GM19452 (cell line): ENCODE measurements at regions not wholly inside any gene's neighbourhood (a gene's known extent, or its start where the extent isn't known, plus 50 kb on each side); places are given as distances from the start of the nearest gene placed in this dataset.

ENCODE experiments used
- ATAC-seq: cut with Tn5 transposase; IDR thresholded peaks from one replicate; pipeline ENCODE4 v1.9.1; 2021; ENCODE audit not compliant: unreplicated experiment

- ATAC-seq, result no peak
These were observed 229.7 kb upstream of the RPL38 start for GRCh38 chr17:73973586-73974409.

DNA sequence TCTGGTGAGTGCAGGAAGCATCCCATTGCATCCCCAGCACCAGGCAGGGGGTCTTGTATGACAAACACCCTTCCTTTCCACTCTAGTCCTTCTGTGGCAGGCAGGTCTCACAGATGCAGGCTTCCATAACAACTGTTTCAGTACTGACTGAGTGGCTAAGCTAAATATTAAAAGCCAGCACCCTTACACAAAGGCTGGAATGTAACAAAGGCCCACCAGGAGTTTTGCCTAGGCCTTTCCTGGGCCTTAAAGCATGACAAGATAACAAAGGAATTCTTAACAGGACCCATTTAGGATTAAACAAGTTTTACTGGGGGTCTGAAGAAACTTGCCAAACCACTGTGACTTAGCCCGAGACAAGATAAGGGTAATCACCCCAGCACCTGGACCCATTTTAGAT lies 228.9 kb upstream of the RPL38 start:
- ATAC-seq, result no peak

GRCh38 chr17:73976147-73976546 lies 227.3 kb upstream of the RPL38 start:
- ATAC-seq, result no peak

- ATAC-seq, result no peak
These were observed 226.6 kb upstream of the RPL38 start for GRCh38 chr17:73976676-73977521.

DNA sequence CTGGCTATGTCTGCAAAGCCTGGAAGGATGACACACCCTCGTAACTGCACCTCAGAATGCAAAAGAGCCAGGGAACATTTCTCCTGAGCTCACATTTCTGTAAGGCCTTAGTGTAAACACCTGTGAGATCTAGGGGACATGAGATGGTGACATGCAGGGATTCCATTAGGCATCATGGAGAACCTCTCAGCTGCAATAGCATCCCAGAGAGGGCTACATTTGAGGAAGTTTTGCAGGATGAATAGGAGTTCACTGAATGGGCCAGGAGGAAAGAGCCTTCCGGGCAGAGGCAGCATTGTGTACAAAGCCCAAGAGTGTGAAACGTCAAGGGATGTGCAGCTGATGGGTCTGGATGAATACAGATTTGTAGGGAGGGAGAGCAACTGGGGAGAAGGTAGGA lies 223.0 kb upstream of the RPL38 start:
- ATAC-seq, result no peak

DNA sequence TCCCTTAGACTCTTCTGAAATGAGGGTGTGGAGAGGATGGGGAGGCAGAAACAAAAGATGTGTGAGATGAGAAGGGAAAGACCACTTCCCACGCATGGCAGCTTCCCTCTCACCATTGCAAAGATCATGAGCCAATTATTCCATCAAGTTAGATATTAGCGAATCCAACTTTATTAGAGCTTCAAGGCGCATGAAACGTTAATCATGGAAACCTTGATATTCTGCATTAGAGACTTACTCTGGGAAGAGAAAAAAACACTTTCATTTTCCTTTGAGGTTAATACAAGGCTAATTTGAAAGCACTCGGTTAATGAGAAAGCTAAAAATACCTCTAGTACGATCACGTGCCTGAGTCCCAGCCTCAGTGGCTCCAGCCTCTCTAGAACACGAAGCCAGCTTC lies 220.6 kb upstream of the RPL38 start:
- no peak for ATAC-seq

DNA sequence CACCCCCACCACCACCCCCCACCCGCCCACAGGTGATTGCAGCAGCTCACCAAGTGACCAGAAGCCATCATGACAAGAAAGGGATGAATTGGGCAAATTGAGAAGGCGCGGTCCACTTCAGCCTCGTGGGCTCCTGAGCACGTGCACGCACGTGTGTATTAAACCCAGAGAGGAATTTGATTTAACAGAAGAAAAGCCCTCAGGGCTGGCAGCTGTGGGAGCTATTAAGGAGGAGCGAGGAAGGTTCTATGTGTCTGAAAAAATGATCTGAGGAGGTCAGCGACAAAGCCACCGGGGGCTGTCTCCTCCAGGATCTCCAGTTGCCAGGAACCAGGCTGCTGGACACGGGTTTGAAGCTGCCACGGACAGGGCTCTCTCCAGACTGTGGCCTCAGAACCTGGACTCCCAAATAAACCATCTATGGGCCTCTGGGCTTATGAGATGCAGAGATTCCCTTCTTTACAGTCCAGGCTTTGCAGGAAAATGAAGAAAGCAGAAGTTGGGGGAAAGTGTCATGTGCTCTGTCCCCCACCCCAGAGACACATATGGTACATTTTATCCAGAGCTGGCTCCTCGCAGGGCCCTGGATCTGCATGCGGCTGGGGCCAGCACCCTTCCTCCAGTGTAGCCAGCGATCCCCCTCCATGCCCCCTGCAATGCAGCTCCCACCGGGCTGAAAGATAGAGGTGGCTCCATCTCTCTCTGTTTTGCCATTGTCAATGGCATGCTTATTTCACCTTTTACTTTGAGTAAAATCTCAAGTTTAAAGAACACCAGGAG lies 219.7 kb upstream of the RPL38 start:
- no peak for ATAC-seq

DNA sequence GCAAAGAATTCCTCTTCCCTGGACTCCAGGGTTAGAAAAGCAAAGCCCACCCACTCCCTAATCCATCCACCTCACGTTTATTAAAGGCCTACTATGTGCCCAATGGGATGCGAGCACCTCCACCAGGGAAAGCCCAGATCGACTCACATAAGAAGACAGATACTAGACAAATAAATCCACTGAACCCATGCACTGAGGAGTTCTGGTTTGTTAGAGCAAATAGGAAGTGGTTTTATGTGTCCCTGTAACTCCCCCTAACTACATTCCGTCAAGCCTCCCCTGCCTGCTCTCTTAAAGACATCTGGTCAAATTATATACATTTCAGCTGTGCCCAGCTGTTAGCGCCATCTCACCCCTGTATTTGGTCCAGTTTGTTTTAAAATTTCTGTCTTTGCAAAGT lies 218.5 kb upstream of the RPL38 start:
- no peak for ATAC-seq

DNA sequence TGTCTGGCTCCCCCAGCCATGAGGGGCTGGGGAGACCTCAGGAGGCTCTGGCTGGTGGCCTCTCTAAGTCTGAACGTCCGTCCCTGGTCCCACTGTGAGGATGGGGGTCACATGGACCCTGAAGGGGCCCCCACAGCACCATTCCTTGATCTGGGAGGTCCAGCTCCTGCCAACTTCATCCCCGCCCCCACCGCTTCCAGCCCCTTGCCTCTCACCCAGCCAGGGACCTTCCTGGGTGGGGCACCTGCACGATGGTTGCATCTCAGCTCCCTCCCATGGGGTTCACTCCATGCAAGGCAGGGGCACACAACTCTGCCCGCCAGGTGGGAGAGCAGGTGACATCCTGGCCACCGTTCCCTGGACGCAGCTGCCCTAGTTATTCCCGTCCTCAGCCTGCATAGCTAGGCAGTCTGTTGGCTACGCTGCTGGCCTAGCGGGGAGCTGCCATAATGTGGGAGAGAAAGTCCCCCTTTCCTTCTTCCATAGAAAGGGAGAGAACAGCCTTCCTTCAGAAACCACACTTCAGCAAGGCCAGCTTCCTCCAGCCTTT lies 217.9 kb upstream of the RPL38 start:
- ATAC-seq, result no peak

DNA sequence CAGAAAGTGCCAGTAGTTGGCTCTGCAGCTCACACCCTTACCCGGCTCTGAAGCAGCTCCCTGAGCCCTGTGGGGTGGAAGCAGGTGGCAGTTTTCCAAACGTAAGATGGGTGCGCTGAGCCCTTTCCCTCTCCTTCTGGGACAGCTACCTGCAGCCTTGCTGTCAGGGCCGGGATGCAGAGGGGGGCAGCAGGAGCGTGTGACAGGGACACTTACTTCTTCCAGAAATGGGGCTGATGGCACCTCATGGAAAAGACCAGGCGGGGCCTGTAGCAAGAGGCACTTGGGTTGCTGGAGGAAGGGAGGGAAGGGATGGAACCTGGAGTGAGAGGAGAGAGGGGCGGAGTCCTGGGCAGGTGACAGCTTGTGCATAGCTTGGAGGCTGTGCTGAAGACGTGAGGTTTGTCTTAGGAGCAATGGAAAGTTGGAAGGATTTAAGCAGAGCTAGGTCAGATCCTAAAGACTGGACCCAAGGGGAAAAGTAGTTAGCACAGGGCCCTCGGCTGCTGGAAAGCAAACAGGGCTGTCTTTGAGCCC lies 216.8 kb upstream of the RPL38 start:
- ATAC-seq, result no peak

- ATAC-seq, result no peak
These were observed 216.1 kb upstream of the RPL38 start for GRCh38 chr17:73987395-73987794.

DNA sequence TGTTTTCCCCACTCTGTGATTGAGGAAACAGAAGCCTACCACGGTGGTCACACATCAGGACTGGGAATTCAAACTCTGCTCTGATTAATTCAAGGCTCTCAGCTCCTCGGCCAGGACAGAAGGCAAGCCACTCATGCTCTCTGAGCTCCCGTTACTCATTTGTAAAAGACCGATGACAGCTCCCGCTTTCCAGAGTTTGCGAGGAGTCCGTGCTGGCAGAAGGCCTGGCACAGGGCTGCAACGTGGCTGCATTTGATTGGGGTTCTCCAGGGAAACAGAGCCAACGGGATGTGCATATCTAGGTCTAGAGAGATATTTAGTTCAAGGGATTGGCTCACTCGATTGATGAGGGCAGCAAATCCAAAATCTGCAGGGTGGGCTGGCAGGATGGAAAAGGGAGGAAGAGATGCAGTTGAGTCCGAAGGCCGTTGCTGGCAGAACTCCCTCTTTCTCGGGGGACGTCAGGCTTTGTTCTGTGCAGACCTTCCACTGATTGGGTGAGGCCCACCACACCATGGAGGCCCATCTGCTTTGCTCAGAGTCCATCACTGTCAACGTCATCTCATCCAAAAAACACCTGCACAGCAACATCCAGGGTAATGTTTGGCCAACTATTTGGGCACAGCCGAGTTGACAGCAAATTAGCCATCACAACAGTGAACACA lies 215.5 kb upstream of the RPL38 start:
- no peak for ATAC-seq

GRCh38 chr17:73989671-73990070 lies 213.8 kb upstream of the RPL38 start:
- no peak for ATAC-seq

- ATAC-seq, result no peak
These were observed 213.2 kb upstream of the RPL38 start for GRCh38 chr17:73990290-73990689.

DNA sequence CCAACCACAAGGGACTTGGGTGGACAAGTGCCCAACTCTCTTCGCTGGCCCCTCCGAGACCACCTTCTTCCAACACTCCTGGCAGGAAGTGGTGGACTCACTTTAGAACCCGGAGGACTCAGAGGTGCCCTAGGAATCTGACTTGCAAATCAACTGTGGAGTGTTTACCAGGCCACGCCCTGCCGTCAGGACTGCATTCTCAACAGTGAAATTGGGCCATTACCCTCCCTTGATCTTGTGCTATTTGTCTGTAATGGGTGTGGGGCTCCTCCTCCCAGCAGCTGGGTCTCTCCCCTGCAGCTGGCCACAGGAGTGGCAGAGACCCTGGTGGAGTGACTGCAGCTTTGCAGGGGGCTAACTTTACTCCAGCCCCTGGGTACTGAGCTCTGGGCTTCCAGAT lies 212.2 kb upstream of the RPL38 start:
- no peak for ATAC-seq

DNA sequence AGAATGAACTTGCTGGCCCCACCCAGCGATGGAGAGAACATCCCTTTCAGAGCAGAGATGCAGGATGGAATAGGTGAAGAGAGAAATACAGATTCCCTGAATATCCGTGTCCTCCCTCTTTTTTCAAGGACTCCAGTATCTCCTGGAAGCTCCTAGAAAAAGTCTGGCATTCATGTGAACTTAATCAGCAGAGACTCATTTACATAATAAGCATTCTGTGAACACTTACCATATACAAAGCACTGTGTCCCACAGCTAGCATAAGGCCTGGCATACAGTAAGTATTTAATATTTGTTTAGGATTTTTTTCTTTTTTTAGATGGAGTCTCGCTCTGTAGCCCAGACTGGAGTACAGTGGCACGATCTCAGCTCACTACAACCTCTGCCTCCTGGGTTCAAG lies 208.5 kb upstream of the RPL38 start:
- no peak for ATAC-seq

- ATAC-seq, result no peak
These were observed 206.4 kb upstream of the RPL38 start for GRCh38 chr17:73997059-73997458.

DNA sequence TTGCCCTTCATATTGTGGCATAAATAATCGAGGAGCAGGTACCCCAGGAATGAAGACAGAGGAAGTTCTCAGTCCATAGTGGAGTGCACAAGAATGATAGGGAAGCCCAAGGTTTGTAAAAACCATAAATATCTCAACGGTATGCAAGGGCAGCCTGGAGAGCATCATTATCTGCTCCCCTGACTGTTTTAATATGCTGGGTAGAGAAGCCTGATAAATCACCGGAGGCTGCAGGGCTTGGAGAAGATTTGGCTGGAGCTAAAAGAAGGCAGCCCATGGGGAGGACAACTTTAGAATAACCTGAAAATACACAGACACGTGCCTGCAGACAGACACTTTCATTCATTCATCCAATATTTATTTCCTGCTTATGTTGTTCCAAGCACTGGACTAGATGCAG lies 205.2 kb upstream of the RPL38 start:
- no peak for ATAC-seq

DNA sequence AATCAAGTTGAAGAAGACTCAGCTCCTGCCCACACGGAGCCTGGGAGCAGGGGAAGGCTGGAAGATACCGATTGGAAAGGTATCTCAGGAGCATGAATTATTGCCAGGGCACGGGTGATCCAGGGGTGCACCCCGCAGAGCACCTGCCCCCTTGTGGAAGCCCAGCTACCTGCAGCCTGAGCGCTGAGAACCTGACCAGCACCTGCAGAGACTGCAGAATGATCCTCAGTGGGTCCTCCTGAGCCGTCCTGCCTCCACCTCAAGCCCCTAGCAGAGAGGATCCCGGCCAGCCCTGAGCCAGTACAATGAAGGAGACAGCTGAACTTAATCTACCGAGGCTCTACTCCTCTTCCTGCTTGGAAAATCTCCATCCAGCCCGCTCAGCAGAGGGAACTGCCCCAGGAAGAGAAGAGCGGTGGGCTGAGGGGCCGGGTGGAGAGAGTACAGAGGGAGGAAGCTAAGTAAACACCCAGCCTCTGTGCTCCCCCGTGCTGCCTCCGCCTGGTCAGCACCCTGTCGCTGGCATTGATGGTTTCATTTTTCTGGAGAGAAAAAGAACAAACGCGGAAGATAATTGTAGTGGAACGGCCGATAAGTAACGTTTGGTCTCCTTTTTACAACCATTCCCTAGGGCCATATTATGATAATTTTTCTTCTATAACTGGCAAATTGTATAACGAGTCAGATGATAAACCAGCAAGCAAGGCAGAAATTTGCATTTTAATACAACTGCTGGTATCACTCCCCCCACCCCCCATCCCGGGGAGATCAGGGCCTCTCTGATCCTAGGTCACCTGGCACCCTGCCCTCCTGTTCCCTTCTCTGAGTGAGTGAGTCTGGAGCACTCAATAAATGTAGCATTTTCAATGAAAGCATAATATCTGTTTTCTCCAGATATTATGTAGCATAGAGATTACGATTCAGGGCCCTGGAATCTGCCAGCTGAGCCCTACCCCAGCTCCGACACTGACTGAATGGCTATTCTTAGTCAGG lies 204.5 kb upstream of the RPL38 start:
- no peak for ATAC-seq
